Heart left ventricle (tissue), 16 donors: ENCODE measurements at regions not wholly inside any gene's neighbourhood (a gene's known extent, or its start where the extent isn't known, plus 50 kb on each side); places are given as distances from the start of the nearest gene placed in this dataset.

ENCODE experiments used
- ATAC-seq, 4 donors: fragments of 200-7000 bp; cut with Tn5 transposase; one replicate each; pipeline ENCODE4 v1.9.1; 2020 to 2022; ENCODE audit warnings: moderate library complexity in 4 of 4, mild to moderate bottlenecking in 3 of 4, moderate number of reproducible peaks in 1 of 4
- DNase-seq, 5 donors: peaks; one replicate each; pipeline ENCODE4 v3.0.0-alpha.2; 2020
- H3K27ac ChIP-seq, 12 donors: fragments of 200-600 bp; sonication (generic) in 4 of 12; one replicate each; pipeline versions ENCODE4 v1.5.0 to v1.8.0; 2016 to 2022; ENCODE audit warnings: mild to moderate bottlenecking in 2 of 12
- H3K27me3 ChIP-seq, 9 donors: fragments of 200-600 bp; sonication (generic) in 2 of 9; one replicate each; pipeline versions ENCODE4 v1.5.1 to v1.8.0; 2016 to 2022; ENCODE audit warnings: mild to moderate bottlenecking in 3 of 9
- H3K36me3 ChIP-seq, 9 donors: fragments of 200-600 bp; sonication (generic) in 2 of 9; one replicate each; pipeline versions ENCODE4 v1.5.0 to v1.8.0; 2018 to 2022; ENCODE audit warnings: mild to moderate bottlenecking in 2 of 9
- H3K4me1 ChIP-seq, 12 donors: fragments of 200-600 bp; sonication (generic) in 4 of 12; one replicate each; pipeline versions ENCODE4 v1.5.0 to v1.8.0; 2016 to 2022; ENCODE audit warnings: mild to moderate bottlenecking in 3 of 12
- H3K4me3 ChIP-seq, 12 donors: fragments of 200-600 bp; sonication (generic) in 4 of 12; one replicate each; pipeline versions ENCODE4 v1.5.0 to v1.8.0; 2017 to 2022; ENCODE audit warnings: mild to moderate bottlenecking in 9 of 12, moderate library complexity in 4 of 12
- H3K9me3 ChIP-seq, 12 donors: fragments of 200-600 bp; sonication (generic) in 4 of 12; one replicate each; pipeline versions ENCODE4 v1.5.0 to v1.8.0; 2016 to 2022; ENCODE audit warnings: mild to moderate bottlenecking in 1 of 12
- POLR2A ChIP-seq, 2 donors: fragments of 450-650 bp; IDR thresholded peaks; one replicate each; pipeline ENCODE4 v1.6.1; 2017; ENCODE audit warnings: antibody characterized with exemption in 2 of 2, mild to moderate bottlenecking in 2 of 2, moderate library complexity in 2 of 2
- WGBS, 4 donors: extraction: QIAGEN DNeasy Blood & Tissue Kit in 2 of 4; methylation state at CpG; one replicate each; pipeline versions ENCODE4 v1.1.5 to v1.1.7; 2013 to 2018; 5-methylcytosine and 5-hydroxymethylcytosine counted together
- intact Hi-C, 10 donors: fragments of 100-400 bp; cut with DNase I; formaldehyde crosslinking; loops; one replicate each; pipeline versions ENCODE4 v1.11.1 to v1.14.2; 2022
- TF ChIP-seq, protein P1 (sequence below), 12 donors: fragments of 200-600 bp; sonication (generic) in 4 of 12; IDR thresholded peaks; one replicate each; pipeline versions ENCODE4 v1.5.0 to v1.8.0; 2018 to 2022; ENCODE audit warnings: antibody characterized with exemption in 12 of 12, mild to moderate bottlenecking in 5 of 12
- donor health status: ischemic (EF 13 %, LVEDD 7.1; RV severe dilation, severe dysfunction).
- donor health status: healthy with polysubstance abuse.
- donor health status: DM: no; HTN: yes; CAD: no.
- donor health status: DM: no; HTN: no; CAD: no.
- donor health status: ischemic (EF 25% LVEDD 6.9; RV normal size, moderate dysfunction).
- donor health status: ischemic (EF 25% LVEDD 5.7; RV mildly dilated, moderate dysfunction).
- donor health status: healthy.
- donor health status: DM: yes; HTN: yes; CAD: no.
- donor health status: ischemic (EF 35%, LVEDD 5.7; RV mildly dilated, moderate dysfunction).
- donor health status: nonischemic (EF 11% LVEDD 7.7; RV severe dilation, severe dysfunction).
- donor health status: DM: yes; HTN: yes; CAD: no.
- donor health status: PGD.
- donor health status: ischemic (EF 29% LVEDD 5.4; RV normal size, mild dysfunction).
- donor health status: nonischemic (EF 23%, LVEDD 6.1; RV moderate dilation, normal function).

DNA sequence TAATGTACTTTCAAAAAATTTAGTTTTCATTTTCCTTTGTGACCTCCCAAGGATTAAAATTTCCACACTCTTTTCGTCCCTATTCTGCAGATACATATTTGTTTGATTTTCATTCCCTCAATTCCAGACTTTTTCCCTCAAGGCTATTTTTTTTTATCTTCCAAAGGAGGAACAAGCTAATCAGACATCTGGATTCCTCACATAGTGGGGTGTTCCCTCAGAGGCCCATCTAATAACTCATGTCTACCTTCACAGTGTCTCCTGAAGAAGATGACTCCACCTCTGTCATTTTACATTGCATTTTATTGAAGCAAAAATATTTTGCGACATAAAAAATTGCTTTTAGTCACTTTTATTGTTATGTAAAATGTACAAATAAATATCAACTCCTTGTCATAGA lies 122.2 kb downstream of the RFPL4B start:
- WGBS, 4 donors, result 87 to 93% (median 91%) methylated on average over 2 of the region's 2 CpGs
- H3K4me1 ChIP-seq, result no peaks in the 10 kb centered on the region
- H3K36me3 ChIP-seq, result no peaks in the 10 kb centered on the region
- ATAC-seq, result no peak
- intact Hi-C loops, result no loop called here
- no peaks in the 10 kb centered on the region for H3K9me3 ChIP-seq
- no peak overlapping the region for H3K4me3 ChIP-seq
- no peak overlapping the region for H3K27ac ChIP-seq
- TF ChIP-seq, protein P1, sequence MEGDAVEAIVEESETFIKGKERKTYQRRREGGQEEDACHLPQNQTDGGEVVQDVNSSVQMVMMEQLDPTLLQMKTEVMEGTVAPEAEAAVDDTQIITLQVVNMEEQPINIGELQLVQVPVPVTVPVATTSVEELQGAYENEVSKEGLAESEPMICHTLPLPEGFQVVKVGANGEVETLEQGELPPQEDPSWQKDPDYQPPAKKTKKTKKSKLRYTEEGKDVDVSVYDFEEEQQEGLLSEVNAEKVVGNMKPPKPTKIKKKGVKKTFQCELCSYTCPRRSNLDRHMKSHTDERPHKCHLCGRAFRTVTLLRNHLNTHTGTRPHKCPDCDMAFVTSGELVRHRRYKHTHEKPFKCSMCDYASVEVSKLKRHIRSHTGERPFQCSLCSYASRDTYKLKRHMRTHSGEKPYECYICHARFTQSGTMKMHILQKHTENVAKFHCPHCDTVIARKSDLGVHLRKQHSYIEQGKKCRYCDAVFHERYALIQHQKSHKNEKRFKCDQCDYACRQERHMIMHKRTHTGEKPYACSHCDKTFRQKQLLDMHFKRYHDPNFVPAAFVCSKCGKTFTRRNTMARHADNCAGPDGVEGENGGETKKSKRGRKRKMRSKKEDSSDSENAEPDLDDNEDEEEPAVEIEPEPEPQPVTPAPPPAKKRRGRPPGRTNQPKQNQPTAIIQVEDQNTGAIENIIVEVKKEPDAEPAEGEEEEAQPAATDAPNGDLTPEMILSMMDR (IDR thresholded peaks at IDR 0.05), result no peak
- no peak for TF ChIP-seq POLR2A (IDR thresholded peaks at IDR 0.05)
- H3K27me3 ChIP-seq, result no peaks in the 10 kb centered on the region
- DNase-seq, result no peak

DNA sequence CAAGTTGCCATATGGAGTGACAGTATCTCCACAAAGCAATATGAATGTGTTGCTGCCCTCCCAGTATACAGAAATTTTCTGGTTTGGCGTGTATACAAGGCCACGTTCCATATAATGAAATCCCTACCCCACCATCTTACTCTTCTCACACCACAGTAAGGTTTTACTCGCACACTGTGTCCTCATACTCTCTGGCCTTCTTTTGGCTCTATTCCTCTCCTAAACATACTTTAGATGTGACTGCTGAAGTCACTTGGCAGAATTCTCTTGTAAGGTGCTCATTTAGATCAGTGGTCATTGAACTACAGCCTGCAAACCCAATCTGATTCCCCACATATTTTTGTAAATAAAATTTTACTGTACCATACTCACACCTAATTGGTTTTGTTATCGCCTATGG lies 123.2 kb downstream of the RFPL4B start:
- WGBS, 4 donors, result 91 to 96% (median 91%) methylated on average over 4 of the region's 4 CpGs
- Histone ChIP-seq H3K4me3 (no peak overlapping the region), H3K27me3 (no peaks in the 10 kb centered on the region), H3K36me3 (no peaks in the 10 kb centered on the region), H3K4me1 (no peaks in the 10 kb centered on the region), H3K27ac (no peak overlapping the region), H3K9me3 (no peaks in the 10 kb centered on the region)
- TF ChIP-seq POLR2A (IDR thresholded peaks at IDR 0.05), result no peak
- TF ChIP-seq, protein P1 (IDR thresholded peaks at IDR 0.05), result no peak
- intact Hi-C loops, result no loop called here
- ATAC-seq, result no peak
- DNase-seq, result no peak

DNA sequence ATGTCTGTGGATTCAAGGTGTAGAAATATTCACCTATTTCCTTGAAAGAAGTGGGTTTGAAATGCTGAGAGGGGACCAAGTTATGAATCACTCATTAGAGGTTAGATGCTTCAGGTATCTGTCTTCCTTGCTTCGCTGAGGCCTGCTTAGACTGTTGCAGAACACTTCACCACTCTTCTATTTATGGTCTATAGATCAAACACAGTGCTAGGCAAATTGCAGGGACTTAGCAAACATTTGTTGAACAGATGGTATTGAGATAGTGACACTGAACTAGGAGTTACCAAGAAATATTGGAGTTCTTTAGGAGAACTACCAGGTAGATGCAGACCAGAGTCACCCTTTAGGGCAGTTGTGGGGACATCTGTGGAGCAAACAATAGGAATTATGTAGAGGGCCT lies 123.8 kb downstream of the RFPL4B start:
- Histone ChIP-seq H3K4me1 (no peaks in the 10 kb centered on the region), H3K9me3 (no peaks in the 10 kb centered on the region), H3K27me3 (no peaks in the 10 kb centered on the region), H3K27ac (no peak overlapping the region), H3K36me3 (no peaks in the 10 kb centered on the region), H3K4me3 (no peak overlapping the region)
- intact Hi-C loops, result no loop called here
- ATAC-seq, result no peak
- TF ChIP-seq POLR2A (IDR thresholded peaks at IDR 0.05), result no peak
- TF ChIP-seq, protein P1 (IDR thresholded peaks at IDR 0.05), result no peak
- 89 to 92% (median 90%) methylated on average over 1 of the region's 1 CpG for WGBS, 4 donors
- no peak for DNase-seq

DNA sequence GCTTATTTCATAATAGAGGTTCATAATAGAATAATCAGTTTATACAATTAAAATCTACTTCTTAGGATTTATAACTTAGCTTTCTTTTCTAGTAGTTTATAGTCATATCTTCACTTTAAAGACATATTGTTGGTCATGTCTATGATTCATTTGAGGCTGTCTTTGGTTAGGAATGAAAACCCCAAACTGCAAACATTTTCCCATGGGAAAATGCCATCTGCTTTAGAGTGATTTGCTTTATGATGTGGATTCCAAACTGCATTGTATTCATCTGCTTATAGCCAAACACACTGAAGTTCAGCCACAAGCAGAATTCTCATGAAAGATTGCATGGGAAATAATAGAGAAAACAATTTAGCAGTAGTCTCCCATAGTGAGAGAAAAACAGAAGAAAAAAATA lies 128.0 kb downstream of the RFPL4B start:
- no peaks in the 10 kb centered on the region for H3K27me3 ChIP-seq
- intact Hi-C loops, result no loop called here
- no peak overlapping the region for H3K27ac ChIP-seq
- H3K9me3 ChIP-seq, result no peaks in the 10 kb centered on the region
- no peaks in the 10 kb centered on the region for H3K36me3 ChIP-seq
- DNase-seq, result no peak
- no peak overlapping the region for H3K4me3 ChIP-seq
- no peak for TF ChIP-seq POLR2A (IDR thresholded peaks at IDR 0.05)
- TF ChIP-seq, protein P1 (IDR thresholded peaks at IDR 0.05), result no peak
- ATAC-seq, result no peak
- no peaks in the 10 kb centered on the region for H3K4me1 ChIP-seq
